ENCODE measurements at regions not wholly inside any gene's neighbourhood (a gene's known extent, or its start where the extent isn't known, plus 50 kb on each side); places are given as distances from the start of the nearest gene placed in this dataset.
"Not testable (repeated sequence)": the region's sequence is repeated elsewhere in the genome, so short reads cannot be mapped to it uniquely, and the experiment has no call there.

- Histone ChIP-seq H3K9ac (ENCODE audit: insufficient read depth, low read length) (no peak overlapping the region), H3K27me3 (ENCODE audit: control insufficient read depth, insufficient read depth, low read length) (no peaks in the 10 kb centered on the region), H3K9me3 (ENCODE audit: control insufficient read depth, insufficient read depth, low read depth, low read length) (no peaks in the 10 kb centered on the region), H3K36me3 (ENCODE audit: control insufficient read depth, insufficient read depth, low read length) (no peaks in the 10 kb centered on the region), H2AFZ (ENCODE audit: low read length) (no peak overlapping the region), H3K4me1 (ENCODE audit: control insufficient read depth, extremely low read depth, insufficient read depth, low read length) (no peaks in the 10 kb centered on the region), H3K4me3 (replicated peaks in 1 of 4; ENCODE audit: control extremely low read depth in 1 of 4, insufficient read depth in 1 of 4, low read depth in 3 of 4, low read length in 4 of 4) (no peak overlapping the region), H3K79me2 (ENCODE audit: control insufficient read depth, insufficient read depth, low read length) (no peaks in the 10 kb centered on the region), H3K4me2 (ENCODE audit: extremely low read depth, insufficient read depth, low read length) (no peak overlapping the region), H3K27ac (ENCODE audit: insufficient read depth, low read length) (no peak overlapping the region), H4K20me1 (ENCODE audit: control insufficient read depth, extremely low read depth, insufficient read depth, low read length) (no peaks in the 10 kb centered on the region)
- DNase-seq (ENCODE audit: low read depth in 2 of 2), result no peak
- TF ChIP-seq EZH2 (IDR thresholded peaks at IDR 0.05; ENCODE audit: low read length, missing control alignments), result no peak
- TF ChIP-seq, protein P1, sequence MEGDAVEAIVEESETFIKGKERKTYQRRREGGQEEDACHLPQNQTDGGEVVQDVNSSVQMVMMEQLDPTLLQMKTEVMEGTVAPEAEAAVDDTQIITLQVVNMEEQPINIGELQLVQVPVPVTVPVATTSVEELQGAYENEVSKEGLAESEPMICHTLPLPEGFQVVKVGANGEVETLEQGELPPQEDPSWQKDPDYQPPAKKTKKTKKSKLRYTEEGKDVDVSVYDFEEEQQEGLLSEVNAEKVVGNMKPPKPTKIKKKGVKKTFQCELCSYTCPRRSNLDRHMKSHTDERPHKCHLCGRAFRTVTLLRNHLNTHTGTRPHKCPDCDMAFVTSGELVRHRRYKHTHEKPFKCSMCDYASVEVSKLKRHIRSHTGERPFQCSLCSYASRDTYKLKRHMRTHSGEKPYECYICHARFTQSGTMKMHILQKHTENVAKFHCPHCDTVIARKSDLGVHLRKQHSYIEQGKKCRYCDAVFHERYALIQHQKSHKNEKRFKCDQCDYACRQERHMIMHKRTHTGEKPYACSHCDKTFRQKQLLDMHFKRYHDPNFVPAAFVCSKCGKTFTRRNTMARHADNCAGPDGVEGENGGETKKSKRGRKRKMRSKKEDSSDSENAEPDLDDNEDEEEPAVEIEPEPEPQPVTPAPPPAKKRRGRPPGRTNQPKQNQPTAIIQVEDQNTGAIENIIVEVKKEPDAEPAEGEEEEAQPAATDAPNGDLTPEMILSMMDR (conservative IDR thresholded peaks at IDR 0.05 in 1 of 2, IDR thresholded peaks at IDR 0.05 in 1 of 2; ENCODE audit: low read depth in 1 of 2, low read length in 2 of 2), result no peak
Observed at GRCh38 chr20:22963581-22963980, 71.5 kb upstream of the SSTR4 start.

GRCh38 chr20:22966787-22967464 lies 68.2 kb upstream of the SSTR4 start:
- H3K4me3 ChIP-seq (replicated peaks in 1 of 4; ENCODE audit: control extremely low read depth in 1 of 4, insufficient read depth in 1 of 4, low read depth in 3 of 4, low read length in 4 of 4), result no peak overlapping the region
- TF ChIP-seq, protein P1 (conservative IDR thresholded peaks at IDR 0.05 in 1 of 2, IDR thresholded peaks at IDR 0.05 in 1 of 2; ENCODE audit: low read depth in 1 of 2, low read length in 2 of 2), result no peak
- TF ChIP-seq EZH2 (IDR thresholded peaks at IDR 0.05; ENCODE audit: low read length, missing control alignments), result no peak

DNA sequence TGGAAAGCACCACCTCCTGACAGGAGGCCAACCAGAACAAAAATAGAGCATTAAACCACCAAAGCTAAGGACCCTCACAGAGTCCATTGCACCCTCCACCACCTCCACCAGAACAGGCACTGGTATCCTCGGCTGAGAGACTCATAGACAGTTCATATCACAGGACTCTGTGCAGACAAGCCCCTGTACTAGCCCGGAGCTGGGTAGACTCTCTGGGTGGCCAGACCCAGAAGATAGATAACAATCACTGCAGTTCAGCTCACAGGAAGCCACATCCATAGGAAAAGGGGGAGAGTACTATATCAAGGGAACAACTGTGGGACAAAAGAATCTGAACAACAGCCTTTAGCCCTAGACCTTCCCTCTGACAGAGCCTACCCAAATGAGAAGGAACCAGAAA lies 67.4 kb upstream of the SSTR4 start:
- H3K27me3 ChIP-seq (ENCODE audit: control insufficient read depth, insufficient read depth, low read length); H3K4me1 ChIP-seq (ENCODE audit: control insufficient read depth, extremely low read depth, insufficient read depth, low read length); H2AFZ ChIP-seq (ENCODE audit: low read length): not testable (repeated sequence)

More at GRCh38 chr20:22966787-22967464, 68.2 kb upstream of the SSTR4 start:
- H3K79me2 ChIP-seq (ENCODE audit: control insufficient read depth, insufficient read depth, low read length), result no peaks in the 10 kb centered on the region
- no peak overlapping the region for H2AFZ ChIP-seq (ENCODE audit: low read length)
- no peaks in the 10 kb centered on the region for H3K27me3 ChIP-seq (ENCODE audit: control insufficient read depth, insufficient read depth, low read length)
- no peaks in the 10 kb centered on the region for H4K20me1 ChIP-seq (ENCODE audit: control insufficient read depth, extremely low read depth, insufficient read depth, low read length)
- no peak for DNase-seq (ENCODE audit: low read depth in 2 of 2)
- H3K9ac ChIP-seq (ENCODE audit: insufficient read depth, low read length), result no peak overlapping the region
- no peak overlapping the region for H3K27ac ChIP-seq (ENCODE audit: insufficient read depth, low read length)
- no peaks in the 10 kb centered on the region for H3K4me1 ChIP-seq (ENCODE audit: control insufficient read depth, extremely low read depth, insufficient read depth, low read length)
- H3K36me3 ChIP-seq (ENCODE audit: control insufficient read depth, insufficient read depth, low read length), result no peaks in the 10 kb centered on the region
- H3K4me2 ChIP-seq (ENCODE audit: extremely low read depth, insufficient read depth, low read length), result no peak overlapping the region
- H3K9me3 ChIP-seq (ENCODE audit: control insufficient read depth, insufficient read depth, low read depth, low read length), result no peaks in the 10 kb centered on the region

GRCh38 chr20:22969031-22969430 lies 66.1 kb upstream of the SSTR4 start:
- not testable (repeated sequence) for H3K36me3 ChIP-seq (ENCODE audit: control insufficient read depth, insufficient read depth, low read length); H3K27me3 ChIP-seq (ENCODE audit: control insufficient read depth, insufficient read depth, low read length)

More for the DNA sequence above, 67.4 kb upstream of the SSTR4 start:
- H3K36me3 ChIP-seq (ENCODE audit: control insufficient read depth, insufficient read depth, low read length); H3K79me2 ChIP-seq (ENCODE audit: control insufficient read depth, insufficient read depth, low read length); H3K4me3 ChIP-seq (replicated peaks in 1 of 4; ENCODE audit: control extremely low read depth in 1 of 4, insufficient read depth in 1 of 4, low read depth in 3 of 4, low read length in 4 of 4); H3K27ac ChIP-seq (ENCODE audit: insufficient read depth, low read length); H3K4me2 ChIP-seq (ENCODE audit: extremely low read depth, insufficient read depth, low read length); H3K9ac ChIP-seq (ENCODE audit: insufficient read depth, low read length); DNase-seq (ENCODE audit: low read depth in 2 of 2); H3K9me3 ChIP-seq (ENCODE audit: control insufficient read depth, insufficient read depth, low read depth, low read length); H4K20me1 ChIP-seq (ENCODE audit: control insufficient read depth, extremely low read depth, insufficient read depth, low read length): not testable (repeated sequence)

DNA sequence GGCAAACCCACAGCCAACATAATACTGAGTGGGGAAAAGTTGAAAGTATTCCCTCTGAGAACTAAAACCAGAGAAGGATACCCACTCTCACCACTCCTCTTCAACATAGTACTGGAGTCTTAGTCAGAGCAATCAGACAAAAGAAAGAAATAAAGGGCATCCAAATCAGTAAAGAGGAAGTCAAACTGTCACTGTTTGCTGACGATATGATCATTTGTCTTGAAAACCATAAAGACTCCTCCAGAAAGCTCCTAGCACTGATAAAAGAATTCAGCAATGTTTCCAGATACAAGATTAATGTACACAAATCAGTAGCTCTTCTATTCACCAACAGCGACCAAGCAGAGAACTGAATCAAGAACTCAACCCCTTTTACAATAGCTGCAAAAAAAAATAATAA lies 64.0 kb upstream of the SSTR4 start:
- not testable (repeated sequence) for H2AFZ ChIP-seq (ENCODE audit: low read length); H3K9me3 ChIP-seq (ENCODE audit: control insufficient read depth, insufficient read depth, low read depth, low read length); H4K20me1 ChIP-seq (ENCODE audit: control insufficient read depth, extremely low read depth, insufficient read depth, low read length); DNase-seq (ENCODE audit: low read depth in 2 of 2); H3K4me1 ChIP-seq (ENCODE audit: control insufficient read depth, extremely low read depth, insufficient read depth, low read length); H3K79me2 ChIP-seq (ENCODE audit: control insufficient read depth, insufficient read depth, low read length); H3K27ac ChIP-seq (ENCODE audit: insufficient read depth, low read length); H3K36me3 ChIP-seq (ENCODE audit: control insufficient read depth, insufficient read depth, low read length); H3K27me3 ChIP-seq (ENCODE audit: control insufficient read depth, insufficient read depth, low read length); H3K9ac ChIP-seq (ENCODE audit: insufficient read depth, low read length); H3K4me3 ChIP-seq (replicated peaks in 1 of 4; ENCODE audit: control extremely low read depth in 1 of 4, insufficient read depth in 1 of 4, low read depth in 3 of 4, low read length in 4 of 4); H3K4me2 ChIP-seq (ENCODE audit: extremely low read depth, insufficient read depth, low read length)

More at GRCh38 chr20:22969031-22969430, 66.1 kb upstream of the SSTR4 start:
- not testable (repeated sequence) for H3K4me2 ChIP-seq (ENCODE audit: extremely low read depth, insufficient read depth, low read length); H3K9ac ChIP-seq (ENCODE audit: insufficient read depth, low read length); DNase-seq (ENCODE audit: low read depth in 2 of 2); H4K20me1 ChIP-seq (ENCODE audit: control insufficient read depth, extremely low read depth, insufficient read depth, low read length); H3K27ac ChIP-seq (ENCODE audit: insufficient read depth, low read length); H3K4me3 ChIP-seq (replicated peaks in 1 of 4; ENCODE audit: control extremely low read depth in 1 of 4, insufficient read depth in 1 of 4, low read depth in 3 of 4, low read length in 4 of 4); H3K4me1 ChIP-seq (ENCODE audit: control insufficient read depth, extremely low read depth, insufficient read depth, low read length); H3K9me3 ChIP-seq (ENCODE audit: control insufficient read depth, insufficient read depth, low read depth, low read length); H2AFZ ChIP-seq (ENCODE audit: low read length); H3K79me2 ChIP-seq (ENCODE audit: control insufficient read depth, insufficient read depth, low read length)
